Epithelial cell of prostate (primary cell): ENCODE measurements at regions not wholly inside any gene's neighbourhood (a gene's known extent, or its start where the extent isn't known, plus 50 kb on each side); places are given as distances from the start of the nearest gene placed in this dataset.
"Not testable (repeated sequence)": the region's sequence is repeated elsewhere in the genome, so short reads cannot be mapped to it uniquely, and the experiment has no call there.

Experiments
- DNase-seq: peaks from one replicate; pipeline ENCODE4 v3.0.0-alpha.2; 2011; ENCODE audit warnings: low read depth, low spot score
- H3K27ac ChIP-seq: fragments of 450-650 bp; 2 replicates; pipeline ENCODE4 v1.5.1; 2017; ENCODE audit warnings: mild to moderate bottlenecking

GRCh38 chr2:195538937-195539336, 118.1 kb upstream of the SLC39A10 start:
- DNase-seq: no peak
- H3K27ac ChIP-seq: no peak overlapping the region

GRCh38 chr2:195537811-195538210, 119.2 kb upstream of the SLC39A10 start:
- no peak for DNase-seq
- H3K27ac ChIP-seq: no peak overlapping the region

- no peak overlapping the region for H3K27ac ChIP-seq
- no peak for DNase-seq
Observed at GRCh38 chr2:195536906-195537305, 120.1 kb upstream of the SLC39A10 start.

- DNase-seq: no peak
- H3K27ac ChIP-seq: no peak overlapping the region
Observed at GRCh38 chr2:195535911-195536522, 121.0 kb upstream of the SLC39A10 start.

- DNase-seq: no peak
- peak overlapping the region; percentile 59 for H3K27ac ChIP-seq
Observed at GRCh38 chr2:195534971-195535370, 122.1 kb upstream of the SLC39A10 start.

GRCh38 chr2:195533771-195534642, 123.0 kb upstream of the SLC39A10 start:
- peak overlapping the region; percentile 59 for H3K27ac ChIP-seq
- peak; percentile 66 for DNase-seq

- no peak overlapping the region for H3K27ac ChIP-seq
- DNase-seq: no peak
Observed at GRCh38 chr2:195532628-195533271, 124.3 kb upstream of the SLC39A10 start.

GRCh38 chr2:195532255-195532627, 124.8 kb upstream of the SLC39A10 start:
- DNase-seq: no peak
- no peak overlapping the region for H3K27ac ChIP-seq

GRCh38 chr2:195531754-195532153, 125.3 kb upstream of the SLC39A10 start:
- DNase-seq: no peak
- H3K27ac ChIP-seq: no peak overlapping the region

GRCh38 chr2:195523242-195523641, 133.8 kb upstream of the SLC39A10 start:
- not testable (repeated sequence) for H3K27ac ChIP-seq, DNase-seq

- DNase-seq: no peak
- H3K27ac ChIP-seq: no peak overlapping the region
Observed at GRCh38 chr2:195521589-195521988, 135.4 kb upstream of the SLC39A10 start.

GRCh38 chr2:195520671-195521155, 136.3 kb upstream of the SLC39A10 start:
- DNase-seq: no peak
- peak overlapping the region; percentile 15 for H3K27ac ChIP-seq

- H3K27ac ChIP-seq: no peak overlapping the region
- DNase-seq: no peak
Observed at GRCh38 chr2:195515551-195515950, 141.5 kb upstream of the SLC39A10 start.

GRCh38 chr2:195514365-195514764, 142.7 kb upstream of the SLC39A10 start:
- no peak for DNase-seq
- no peak overlapping the region for H3K27ac ChIP-seq

GRCh38 chr2:195513119-195513518, 143.9 kb upstream of the SLC39A10 start:
- no peak for DNase-seq
- no peak overlapping the region for H3K27ac ChIP-seq

GRCh38 chr2:195509551-195509950, 147.5 kb upstream of the SLC39A10 start:
- no peak overlapping the region for H3K27ac ChIP-seq
- DNase-seq: no peak

- H3K27ac ChIP-seq: no peak overlapping the region
- no peak for DNase-seq
Observed at GRCh38 chr2:195508139-195508455, 148.9 kb upstream of the SLC39A10 start.

GRCh38 chr2:195507447-195508138, 149.4 kb upstream of the SLC39A10 start:
- DNase-seq: no peak
- H3K27ac ChIP-seq: no peak overlapping the region

GRCh38 chr2:195505701-195506100, 151.3 kb upstream of the SLC39A10 start:
- no peak for DNase-seq
- H3K27ac ChIP-seq: no peak overlapping the region

GRCh38 chr2:195503208-195503607, 153.8 kb upstream of the SLC39A10 start:
- H3K27ac ChIP-seq: no peak overlapping the region
- DNase-seq: no peak

- H3K27ac ChIP-seq: no peak overlapping the region
- DNase-seq: peak; percentile 41
Observed at GRCh38 chr2:195501746-195502145, 155.3 kb upstream of the SLC39A10 start.
